K562 (cell line): ENCODE measurements at regions not wholly inside any gene's neighbourhood (a gene's known extent, or its start where the extent isn't known, plus 50 kb on each side); places are given as distances from the start of the nearest gene placed in this dataset.

Experiments used
- ATAC-seq: fragments of 200-7000 bp; cut with Tn5 transposase; 3 replicates; pipeline ENCODE4 v1.9.1; 2020; ENCODE audit warnings: moderate library complexity
- BruUV-seq: library from RNA; stranded (reverse); fragments of 400-500 nt; replicated peaks from 2 replicates; lab custom pipeline; 2021; lab: Mats Ljungman, UMichigan
- CTCF ChIA-PET: fragments of 300-600 bp; formaldehyde crosslinking; extraction: SDS; loops from one replicate; lab custom pipeline; 2021; ENCODE audit warnings: low intra/inter-chr PET ratio; lab: Yijun Ruan, JAX
- POLR2A ChIA-PET: fragments of 300-600, 350-650 bp; sonication (Branson Sonifier 250); formaldehyde crosslinking; extraction: SDS; loops from one replicate; lab custom pipeline; 2021; ENCODE audit warnings: antibody characterized with exemption, inconsistent platforms; lab: Yijun Ruan, JAX
- DNase-seq, 4 experiments: peaks; one replicate each; pipeline versions ENCODE4 v3.0.0 to v3.0.0-alpha.2; 2011 to 2018; ENCODE audit warnings: low spot score in 3 of 4, mixed read lengths in 3 of 4; ENCODE audit errors: extremely low read depth in 1 of 4
- FAIRE-seq: peaks from 2 replicates; lab custom pipeline; 2011; peaks lifted over from hg19 to GRCh38; lab: Jason Lieb, UNC
- H2AFZ ChIP-seq: 2 replicates; pipeline ENCODE4 v1.6.0; 2011; ENCODE audit warnings: low read depth, low read length, control low read depth, inconsistent platforms
- H3K27ac ChIP-seq: fragments of 200-600 bp; 3 replicates; pipeline ENCODE4 v1.8.0; 2011; ENCODE audit warnings: low read depth, mild to moderate bottlenecking, control low read depth, inconsistent platforms, low read length, moderate library complexity, mixed read lengths; ENCODE audit errors: extremely low read depth
- H3K27me3 ChIP-seq, 2 experiments: fragments of 300-600 bp in 1 of 2; 2 replicates in 1 of 2; 3 replicates in 1 of 2; pipeline versions ENCODE4 v1.6.0 to v1.8.0; 2011; ENCODE audit warnings: inconsistent platforms in 2 of 2, low read length in 2 of 2, mild to moderate bottlenecking in 1 of 2, mixed read lengths in 1 of 2, moderate library complexity in 1 of 2; ENCODE audit not compliant: control insufficient read depth in 2 of 2, insufficient read depth in 2 of 2
- H3K36me3 ChIP-seq: fragments of 300-600 bp; 3 replicates; pipeline ENCODE4 v1.8.0; 2011; ENCODE audit warnings: mild to moderate bottlenecking, low read length, inconsistent platforms; ENCODE audit not compliant: control insufficient read depth, insufficient read depth
- H3K4me1 ChIP-seq, 2 experiments: fragments of 200-600 bp in 1 of 2; replicated peaks in 1 of 2; 2 replicates in 1 of 2; 3 replicates in 1 of 2; pipeline versions ENCODE4 v1.5.1 to v1.8.0; 2011; ENCODE audit warnings: inconsistent platforms in 2 of 2, low read length in 2 of 2, mild to moderate bottlenecking in 1 of 2, mixed read lengths in 1 of 2, moderate library complexity in 1 of 2; ENCODE audit not compliant: control insufficient read depth in 2 of 2, insufficient read depth in 2 of 2
- H3K4me2 ChIP-seq: 2 replicates; pipeline ENCODE4 v1.6.1; 2011; ENCODE audit warnings: low read length, control low read depth, inconsistent platforms, mixed read lengths; ENCODE audit not compliant: insufficient read depth
- H3K4me3 ChIP-seq: fragments of 200-600 bp; sonication (generic), shearing (Covaris generic); 2 replicates; pipeline ENCODE4 v1.5.1; 2016; ENCODE audit warnings: control low read depth, inconsistent platforms
- H3K79me2 ChIP-seq: fragments of 200-600 bp; 3 replicates; pipeline ENCODE4 v1.8.0; 2011; ENCODE audit warnings: low read length, inconsistent platforms; ENCODE audit not compliant: control insufficient read depth, insufficient read depth
- H3K9ac ChIP-seq, 2 experiments: 2 replicates each; pipeline versions ENCODE4 v1.6.0 to v1.6.1; 2011; ENCODE audit warnings: low read depth in 2 of 2, low read length in 2 of 2, control low read depth in 1 of 2, inconsistent platforms in 1 of 2, mild to moderate bottlenecking in 1 of 2, mixed read lengths in 1 of 2; ENCODE audit not compliant: insufficient read depth in 1 of 2
- H3K9me1 ChIP-seq: one replicate; pipeline ENCODE4 v1.6.0; 2011; ENCODE audit warnings: inconsistent platforms, mild to moderate bottlenecking, low read length, moderate library complexity; ENCODE audit not compliant: control insufficient read depth, insufficient read depth
- H3K9me3 ChIP-seq: replicated peaks from 2 replicates; pipeline ENCODE4 v1.5.1; 2011; ENCODE audit warnings: low read depth, low read length, inconsistent platforms; ENCODE audit not compliant: control insufficient read depth, insufficient read depth
- H4K20me1 ChIP-seq: replicated peaks from 2 replicates; pipeline ENCODE4 v1.6.1; 2011; ENCODE audit warnings: low read length, inconsistent platforms, mixed read lengths; ENCODE audit not compliant: control insufficient read depth, insufficient read depth
- FOXM1 ChIP-seq, 2 experiments: fragments of 450-650 bp in 1 of 2; sonication (generic) in 1 of 2; formaldehyde crosslinking in 1 of 2; IDR thresholded peaks; 2 replicates each; pipeline versions ENCODE4 v1.6.1 to v1.9.0; 2017 to 2022; ENCODE audit warnings: low read depth in 2 of 2, mild to moderate bottlenecking in 2 of 2, missing genetic modification reagents in 1 of 2, moderate library complexity in 1 of 2
- HBP1 ChIP-seq: fragments of 450-650 bp; formaldehyde crosslinking; IDR thresholded peaks from 2 replicates; pipeline ENCODE4 v1.4.0; 2022; ENCODE audit warnings: missing genetic modification characterization
- KAT7 ChIP-seq: sonication (generic); formaldehyde crosslinking; IDR thresholded peaks from 2 replicates; pipeline ENCODE4 v1.8.0; 2022; ENCODE audit warnings: missing genetic modification reagents, mild to moderate bottlenecking, borderline replicate concordance
- ZFP36 ChIP-seq: fragments of 150-350 bp; IDR thresholded peaks from 2 replicates; pipeline ENCODE4 v1.6.1; 2018; ENCODE audit warnings: low read length, low read depth; ENCODE audit not compliant: partially characterized antibody
- ZNF143 ChIP-seq: sonication (generic); formaldehyde crosslinking; IDR thresholded peaks from 2 replicates; pipeline ENCODE4 v1.9.0; 2022; ENCODE audit warnings: mild to moderate bottlenecking, missing genetic modification reagents
- WGBS: fragments of 100-300 bp; shearing (Covaris generic); methylation state at CpG from one replicate; pipeline ENCODE4 v1.1.6; 2016; ENCODE audit warnings: low coverage, mixed read lengths; ENCODE audit not compliant: insufficient coverage; ENCODE audit errors: missing lambda C conversion rate; 5-methylcytosine and 5-hydroxymethylcytosine counted together
- in situ Hi-C: fragments of 300-500 bp; cut with MboI; formaldehyde crosslinking; loops from 4 replicates; pipeline ENCODE4 v1.15.0; 2018; ENCODE audit warnings: inconsistent platforms, mixed read lengths
- intact Hi-C: fragments of 100-400 bp; cut with micrococcal nuclease; formaldehyde crosslinking; loops from 2 replicates; pipeline ENCODE4 v1.14.2; 2022

GRCh38 chr4:132281733-132282132, 867.4 kb upstream of the PCDH10 start:
- no peak for DNase-seq
- Histone ChIP-seq H3K4me1 (no peaks in the 10 kb centered on the region), H3K4me3 (no peak overlapping the region)
- in situ Hi-C loops: no loop called here
- POLR2A ChIA-PET: no interaction called here
- no peak for ATAC-seq
- BruUV-seq: no TSS peak
- TF ChIP-seq FOXM1 (IDR thresholded peaks at IDR 0.05; ENCODE audit: low read depth) (no peak), FOXM1 (CRISPR knock-in tag; IDR thresholded peaks at IDR 0.05; ENCODE audit: low read depth) (no peak), HBP1 (CRISPR knock-in tag) (no peak)
- TF ChIP-seq, all 486 proteins: peak for 0
- H3K79me2 ChIP-seq: no peaks in the 10 kb centered on the region
- intact Hi-C loops: no loop called here
- 2% methylated on average over 4 of the region's 4 CpGs for WGBS
- no peaks in the 10 kb centered on the region for H4K20me1 ChIP-seq
- H3K36me3 ChIP-seq: no peaks in the 10 kb centered on the region
- no peaks in the 10 kb centered on the region for H3K9me1 ChIP-seq
- CTCF ChIA-PET: no interaction called here
- H3K9ac ChIP-seq: no peak overlapping the region
- H3K9me3 ChIP-seq: no peaks in the 10 kb centered on the region
- H3K27me3 ChIP-seq: no peaks in the 10 kb centered on the region
- H3K4me2 ChIP-seq: no peak overlapping the region
- H3K27ac ChIP-seq: no peak overlapping the region
- no peak for FAIRE-seq
- no peak overlapping the region for H2AFZ ChIP-seq

- Histone ChIP-seq H3K36me3 (no peaks in the 10 kb centered on the region), H4K20me1 (no peaks in the 10 kb centered on the region), H3K4me3 (no peak overlapping the region), H3K4me2 (no peak overlapping the region), H3K79me2 (no peaks in the 10 kb centered on the region), H3K9ac (no peak overlapping the region), H3K27ac (no peak overlapping the region), H2AFZ (no peak overlapping the region), H3K4me1 (no peaks in the 10 kb centered on the region), H3K27me3 (no peaks in the 10 kb centered on the region), H3K9me3 (no peaks in the 10 kb centered on the region), H3K9me1 (no peaks in the 10 kb centered on the region)
- intact Hi-C loops (no loop called here), in situ Hi-C loops (no loop called here)
- FAIRE-seq: no peak
- TF ChIP-seq KAT7: no peak
- peak; percentile 22 for TF ChIP-seq ZFP36
- TF ChIP-seq ZNF143 (CRISPR knock-in tag): no peak
- ChIA-PET POLR2A (no interaction called here), CTCF (no interaction called here)
- no TSS peak for BruUV-seq
- no peak for DNase-seq
- WGBS: 0% methylated on average over 1 of the region's 1 CpG
- ATAC-seq: no peak
These were observed 864.1 kb upstream of the PCDH10 start for GRCh38 chr4:132284910-132285426.
